IMR-90 (cell line): ENCODE measurements at regions not wholly inside any gene's neighbourhood (a gene's known extent, or its start where the extent isn't known, plus 50 kb on each side); places are given as distances from the start of the nearest gene placed in this dataset.

Experiments
- ATAC-seq: fragments of 200-7000 bp; cut with Tn5 transposase; 2 replicates; pipeline ENCODE4 v1.9.1; 2020; ENCODE audit warnings: low read depth, mild to moderate bottlenecking, moderate library complexity
- BruUV-seq: library from RNA; stranded (reverse); fragments of 400-500 nt; replicated peaks from 2 replicates; lab custom pipeline; 2021; lab: Mats Ljungman, UMichigan
- CTCF ChIA-PET: fragments of 300-600 bp; formaldehyde crosslinking; extraction: SDS; loops from one replicate; lab custom pipeline; 2021; ENCODE audit warnings: antibody characterized with exemption; lab: Yijun Ruan, JAX
- POLR2A ChIA-PET: fragments of 300-600 bp; sonication (Branson Sonifier 250); formaldehyde crosslinking; loops from one replicate; lab custom pipeline; 2022; ENCODE audit warnings: antibody characterized with exemption; ENCODE audit not compliant: unreplicated experiment; lab: Charles Lee
- DNase-seq: peaks from one replicate; pipeline ENCODE4 v3.0.0; 2013
- H2AFZ ChIP-seq: replicated peaks from 2 replicates; pipeline ENCODE3; 2013; ENCODE audit warnings: low read length, mild to moderate bottlenecking; ENCODE audit not compliant: poor library complexity
- H2AK5ac ChIP-seq: 2 replicates; pipeline ENCODE4 v1.6.1; 2013; ENCODE audit warnings: low read depth, low read length, inconsistent platforms
- H2AK9ac ChIP-seq: replicated peaks from 2 replicates; pipeline ENCODE3; 2013; ENCODE audit warnings: mild to moderate bottlenecking, low read depth, low read length, moderate library complexity; ENCODE audit not compliant: poor library complexity
- H2BK120ac ChIP-seq: 2 replicates; pipeline ENCODE4 v1.6.1; 2013; ENCODE audit warnings: low read depth, low read length, inconsistent platforms
- H2BK15ac ChIP-seq: 3 replicates; pipeline ENCODE4 v1.6.1; 2013; ENCODE audit warnings: low read depth, low read length, inconsistent platforms
- H2BK20ac ChIP-seq: 2 replicates; pipeline ENCODE4 v1.6.1; 2013; ENCODE audit warnings: low read depth, mild to moderate bottlenecking, inconsistent platforms, low read length, moderate library complexity
- H2BK5ac ChIP-seq: 2 replicates; pipeline ENCODE4 v1.6.1; 2013; ENCODE audit warnings: mild to moderate bottlenecking, low read depth, low read length, inconsistent platforms; ENCODE audit not compliant: poor library complexity, severe bottlenecking
- H3K14ac ChIP-seq: replicated peaks from 2 replicates; pipeline ENCODE4 v1.6.1; 2013; ENCODE audit warnings: low read depth, low read length, inconsistent platforms
- H3K18ac ChIP-seq: 2 replicates; pipeline ENCODE4 v1.6.1; 2013; ENCODE audit warnings: low read depth, low read length, control low read depth
- H3K23ac ChIP-seq: 2 replicates; pipeline ENCODE4 v1.6.1; 2013; ENCODE audit warnings: low read depth, low read length, inconsistent platforms
- H3K27ac ChIP-seq: 2 replicates; pipeline ENCODE4 v1.5.1; 2013; ENCODE audit warnings: mild to moderate bottlenecking, control low read depth, low read length; ENCODE audit not compliant: insufficient read depth
- H3K27me3 ChIP-seq: 2 replicates; pipeline ENCODE4 v1.6.1; 2013; ENCODE audit warnings: low read length; ENCODE audit not compliant: control insufficient read depth, insufficient read depth
- H3K36me3 ChIP-seq: 2 replicates; pipeline ENCODE4 v1.6.1; 2013; ENCODE audit warnings: low read length, mixed read lengths; ENCODE audit not compliant: control insufficient read depth, insufficient read depth
- H3K4ac ChIP-seq: 2 replicates; pipeline ENCODE4 v1.6.1; 2013; ENCODE audit warnings: low read depth, low read length, inconsistent platforms
- H3K4me1 ChIP-seq: 2 replicates; pipeline ENCODE4 v1.6.1; 2013; ENCODE audit warnings: low read length, mixed read lengths; ENCODE audit not compliant: control insufficient read depth, insufficient read depth
- H3K4me2 ChIP-seq: 2 replicates; pipeline ENCODE4 v1.6.1; 2013; ENCODE audit warnings: low read depth, mild to moderate bottlenecking, control low read depth, low read length, moderate library complexity
- H3K4me3 ChIP-seq: 2 replicates; pipeline ENCODE4 v1.5.1; 2013; ENCODE audit warnings: low read depth, mild to moderate bottlenecking, control low read depth, low read length, moderate library complexity; ENCODE audit not compliant: insufficient read depth
- H3K56ac ChIP-seq: 2 replicates; pipeline ENCODE4 v1.6.1; 2013; ENCODE audit warnings: low read length, inconsistent platforms; ENCODE audit not compliant: insufficient read depth; ENCODE audit errors: extremely low read depth
- H3K79me1 ChIP-seq, 2 experiments: 2 replicates each; pipeline ENCODE4 v1.6.1; 2013; ENCODE audit warnings: low read length in 2 of 2, inconsistent platforms in 1 of 2, low read depth in 1 of 2
- H3K9ac ChIP-seq: 2 replicates; pipeline ENCODE4 v1.6.1; 2013; ENCODE audit warnings: low read depth, low read length, control low read depth
- H3K9me1 ChIP-seq: 2 replicates; pipeline ENCODE4 v1.6.1; 2013; ENCODE audit warnings: low read length, inconsistent platforms; ENCODE audit not compliant: insufficient read depth
- H3K9me3 ChIP-seq: 2 replicates; pipeline ENCODE4 v1.6.1; 2013; ENCODE audit warnings: low read length; ENCODE audit not compliant: control insufficient read depth, insufficient read depth
- H4K20me1 ChIP-seq: 2 replicates; pipeline ENCODE4 v1.6.1; 2013; ENCODE audit warnings: low read length, inconsistent platforms; ENCODE audit not compliant: insufficient read depth
- H4K5ac ChIP-seq: 2 replicates; pipeline ENCODE4 v1.6.1; 2013; ENCODE audit warnings: mild to moderate bottlenecking, low read depth, low read length, control low read depth
- H4K8ac ChIP-seq, 2 experiments: 2 replicates each; pipeline ENCODE4 v1.6.1; 2013; ENCODE audit warnings: low read depth in 2 of 2, low read length in 2 of 2, control low read depth in 1 of 2, inconsistent platforms in 1 of 2
- H4K91ac ChIP-seq: 2 replicates; pipeline ENCODE4 v1.6.1; 2013; ENCODE audit warnings: low read depth, low read length, inconsistent platforms; ENCODE audit not compliant: insufficient read depth
- CEBPB ChIP-seq: IDR thresholded peaks from 2 replicates; pipeline ENCODE4 v1.6.1; 2012; ENCODE audit warnings: low read depth, low read length, improper control_type of control experiment
- CTCF ChIP-seq: conservative IDR thresholded peaks from 2 replicates; pipeline ENCODE4 v1.5.1; 2012; ENCODE audit warnings: mild to moderate bottlenecking, low read depth, low read length, improper control_type of control experiment
- ELK1 ChIP-seq: fragments of 150-350 bp; IDR thresholded peaks from 2 replicates; pipeline ENCODE4 v1.6.1; 2016; ENCODE audit warnings: low read depth, mild to moderate bottlenecking, low read length, moderate library complexity, borderline replicate concordance
- MAZ ChIP-seq: IDR thresholded peaks from 2 replicates; pipeline ENCODE4 v1.6.1; 2012; ENCODE audit warnings: low read depth, mild to moderate bottlenecking, low read length, improper control_type of control experiment, moderate library complexity, borderline replicate concordance
- MXI1 ChIP-seq: IDR thresholded peaks from 2 replicates; pipeline ENCODE4 v1.6.1; 2012; ENCODE audit warnings: low read depth, mild to moderate bottlenecking, low read length, moderate library complexity, borderline replicate concordance
- NFE2L2 ChIP-seq: fragments of 150-350 bp; IDR thresholded peaks from 2 replicates; pipeline ENCODE4 v1.6.1; 2016; ENCODE audit warnings: low read depth, mild to moderate bottlenecking, low read length
- POLR2A ChIP-seq: IDR thresholded peaks from 2 replicates; pipeline ENCODE4 v1.6.1; 2012; ENCODE audit warnings: mild to moderate bottlenecking, low read depth, low read length
- RAD21 ChIP-seq: IDR thresholded peaks from 2 replicates; pipeline ENCODE4 v1.6.1; 2012; ENCODE audit warnings: low read length, improper control_type of control experiment
- RCOR1 ChIP-seq: IDR thresholded peaks from 2 replicates; pipeline ENCODE4 v1.6.1; 2012; ENCODE audit warnings: mild to moderate bottlenecking, low read length, improper control_type of control experiment; ENCODE audit not compliant: insufficient replicate concordance
- RFX5 ChIP-seq: IDR thresholded peaks from 2 replicates; pipeline ENCODE4 v1.8.0; 2012; ENCODE audit warnings: low read depth, mild to moderate bottlenecking, low read length, moderate library complexity
- WGBS, 2 experiments: methylation state at CpG; one replicate each; pipeline versions ENCODE4 v1.1.5 to v1.1.7; 2013; ENCODE audit warnings: missing lambda C conversion rate in 2 of 2; ENCODE audit not compliant: insufficient read length in 1 of 2; ENCODE audit errors: extremely low coverage in 2 of 2; 5-methylcytosine and 5-hydroxymethylcytosine counted together
- dilution Hi-C: fragments of 300-500 bp; cut with HindIII; formaldehyde crosslinking; loops from one replicate; pipeline ENCODE4 v1.14.3; 2018; ENCODE audit warnings: low sequenced_read_pairs; ENCODE audit not compliant: unreplicated experiment
- in situ Hi-C: fragments of 300-500 bp; cut with MboI; formaldehyde crosslinking; loops from 3 replicates; pipeline ENCODE4 v1.14.3; 2019; ENCODE audit warnings: low sequenced_read_pairs, inconsistent platforms, mixed read lengths
- intact Hi-C: fragments of 100-400 bp; cut with micrococcal nuclease; formaldehyde crosslinking; loops from 2 replicates; pipeline ENCODE4 v1.10.0; 2022

- no peak for ATAC-seq
- Histone ChIP-seq H2BK5ac (no peak overlapping the region), H4K5ac (no peak overlapping the region), H3K27me3 (peaks cover 21% of the 10 kb centered on the region), H3K9me1 (no peaks in the 10 kb centered on the region), H3K27ac (no peak overlapping the region), H3K14ac (no peak overlapping the region), H4K20me1 (no peaks in the 10 kb centered on the region), H3K4me1 (no peaks in the 10 kb centered on the region), H3K18ac (no peak overlapping the region), H2BK20ac (no peak overlapping the region), H3K4me2 (no peak overlapping the region), H2AK9ac (no peak overlapping the region), H3K23ac (no peak overlapping the region), H2AK5ac (no peak overlapping the region), H2BK120ac (no peak overlapping the region), H4K8ac (no peak overlapping the region), H3K4me3 (no peak overlapping the region), H3K4ac (no peak overlapping the region), H3K36me3 (no peaks in the 10 kb centered on the region), H3K56ac (no peak overlapping the region), H3K9ac (no peak overlapping the region), H4K91ac (no peak overlapping the region), H2BK15ac (no peak overlapping the region), H3K9me3 (no peaks in the 10 kb centered on the region), H3K79me1 (no peaks in the 10 kb centered on the region), H2AFZ (no peak overlapping the region)
- intact Hi-C loops (no loop called here), dilution Hi-C loops (no loop called here), in situ Hi-C loops (no loop called here)
- WGBS, 2 experiments: no CpG with 5 or more reads among the region's 3 CpGs
- BruUV-seq: no TSS peak
- TF ChIP-seq ELK1 (no peak), RAD21 (no peak), CEBPB (no peak), RCOR1 (no peak), POLR2A (no peak), NFE2L2 (no peak), MXI1 (no peak), RFX5 (no peak), MAZ (no peak), CTCF (no peak)
- CTCF ChIA-PET: interaction anchor here (0.6 kb wide), 1 partner anchor 673 kb away, joined by 3 read pairs; no protein-coding TSS in a partner anchor
- POLR2A ChIA-PET: no interaction called here
- no peak for DNase-seq
Measured at GRCh38 chr9:38249049-38249448, 143.5 kb upstream of the ALDH1B1 start.
